ENCODE measurements at regions not wholly inside any gene's neighbourhood (a gene's known extent, or its start where the extent isn't known, plus 50 kb on each side); places are given as distances from the start of the nearest gene placed in this dataset.

DNA sequence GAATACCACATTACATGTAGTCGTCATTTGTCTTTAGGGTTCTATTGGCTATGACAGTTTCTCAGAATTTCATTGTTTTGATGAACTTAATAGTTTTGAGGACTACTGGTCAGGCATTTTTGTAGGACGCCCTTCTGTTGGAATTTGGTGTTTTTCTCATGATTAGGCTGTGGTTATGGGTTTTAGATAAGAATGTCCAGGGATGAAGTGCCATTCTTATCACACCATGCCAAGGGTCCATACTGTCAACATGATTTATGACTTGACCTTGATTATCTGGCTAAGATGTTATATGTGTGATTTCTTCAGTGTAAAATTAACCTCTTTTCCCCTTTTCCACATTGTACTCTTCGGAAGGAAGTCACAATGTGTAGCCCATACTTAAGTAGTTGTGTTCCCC lies 135.3 kb downstream of the DIPK2A start:
- TF ChIP-seq, protein P1, sequence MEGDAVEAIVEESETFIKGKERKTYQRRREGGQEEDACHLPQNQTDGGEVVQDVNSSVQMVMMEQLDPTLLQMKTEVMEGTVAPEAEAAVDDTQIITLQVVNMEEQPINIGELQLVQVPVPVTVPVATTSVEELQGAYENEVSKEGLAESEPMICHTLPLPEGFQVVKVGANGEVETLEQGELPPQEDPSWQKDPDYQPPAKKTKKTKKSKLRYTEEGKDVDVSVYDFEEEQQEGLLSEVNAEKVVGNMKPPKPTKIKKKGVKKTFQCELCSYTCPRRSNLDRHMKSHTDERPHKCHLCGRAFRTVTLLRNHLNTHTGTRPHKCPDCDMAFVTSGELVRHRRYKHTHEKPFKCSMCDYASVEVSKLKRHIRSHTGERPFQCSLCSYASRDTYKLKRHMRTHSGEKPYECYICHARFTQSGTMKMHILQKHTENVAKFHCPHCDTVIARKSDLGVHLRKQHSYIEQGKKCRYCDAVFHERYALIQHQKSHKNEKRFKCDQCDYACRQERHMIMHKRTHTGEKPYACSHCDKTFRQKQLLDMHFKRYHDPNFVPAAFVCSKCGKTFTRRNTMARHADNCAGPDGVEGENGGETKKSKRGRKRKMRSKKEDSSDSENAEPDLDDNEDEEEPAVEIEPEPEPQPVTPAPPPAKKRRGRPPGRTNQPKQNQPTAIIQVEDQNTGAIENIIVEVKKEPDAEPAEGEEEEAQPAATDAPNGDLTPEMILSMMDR (optimal IDR thresholded peaks at IDR 0.05 in 1 of 3, IDR thresholded peaks at IDR 0.05 in 1 of 3, conservative IDR thresholded peaks at IDR 0.05 in 1 of 3; ENCODE audit: extremely low read depth in 1 of 3, insufficient read depth in 2 of 3, low read length in 3 of 3) = no peak
- no peak for TF ChIP-seq EZH2 (IDR thresholded peaks at IDR 0.05; ENCODE audit: low read length)
